ENCODE measurements at regions not wholly inside any gene's neighbourhood (a gene's known extent, or its start where the extent isn't known, plus 50 kb on each side); places are given as distances from the start of the nearest gene placed in this dataset.

- TF ChIP-seq GATA2 (IDR thresholded peaks at IDR 0.05; ENCODE audit: low read depth, low read length) = no peak
- no peak for TF ChIP-seq GATA3 (IDR thresholded peaks at IDR 0.05; ENCODE audit: low read depth, low read length)
These were observed 63.1 kb upstream of the NREP start for GRCh38 chr5:111820072-111820471.

Data from SH-SY5Y (cell line).